ENCODE measurements at regions not wholly inside any gene's neighbourhood (a gene's known extent, or its start where the extent isn't known, plus 50 kb on each side); places are given as distances from the start of the nearest gene placed in this dataset.

GRCh38 chr1:5001466-5001865, 347.1 kb downstream of the AJAP1 start:
- DNase-seq (ENCODE audit: low read depth in 2 of 2), result no peak
- no peaks in the 10 kb centered on the region for H3K9me3 ChIP-seq (ENCODE audit: control insufficient read depth, insufficient read depth, low read depth, low read length)
- no peaks in the 10 kb centered on the region for H3K4me1 ChIP-seq (ENCODE audit: control insufficient read depth, extremely low read depth, insufficient read depth, low read length)
- H2AFZ ChIP-seq (ENCODE audit: low read length), result no peak overlapping the region
- H3K4me3 ChIP-seq (replicated peaks in 1 of 4; ENCODE audit: control extremely low read depth in 1 of 4, insufficient read depth in 1 of 4, low read depth in 3 of 4, low read length in 4 of 4), result no peak overlapping the region
- no peak overlapping the region for H3K27ac ChIP-seq (ENCODE audit: insufficient read depth, low read length)
- H3K36me3 ChIP-seq (ENCODE audit: control insufficient read depth, insufficient read depth, low read length), result no peaks in the 10 kb centered on the region
- no peaks in the 10 kb centered on the region for H3K79me2 ChIP-seq (ENCODE audit: control insufficient read depth, insufficient read depth, low read length)
- no peaks in the 10 kb centered on the region for H4K20me1 ChIP-seq (ENCODE audit: control insufficient read depth, extremely low read depth, insufficient read depth, low read length)
- no peak overlapping the region for H3K9ac ChIP-seq (ENCODE audit: insufficient read depth, low read length)
- TF ChIP-seq CTCF (conservative IDR thresholded peaks at IDR 0.05 in 1 of 2, IDR thresholded peaks at IDR 0.05 in 1 of 2; ENCODE audit: low read depth in 1 of 2, low read length in 2 of 2), result no peak
- no peak for TF ChIP-seq EZH2 (IDR thresholded peaks at IDR 0.05; ENCODE audit: low read length, missing control alignments)
- no peak overlapping the region for H3K4me2 ChIP-seq (ENCODE audit: extremely low read depth, insufficient read depth, low read length)
- no peaks in the 10 kb centered on the region for H3K27me3 ChIP-seq (ENCODE audit: control insufficient read depth, insufficient read depth, low read length)

- Histone ChIP-seq H3K4me2 (ENCODE audit: extremely low read depth, insufficient read depth, low read length) (no peak overlapping the region), H3K27ac (ENCODE audit: insufficient read depth, low read length) (no peak overlapping the region), H4K20me1 (ENCODE audit: control insufficient read depth, extremely low read depth, insufficient read depth, low read length) (no peaks in the 10 kb centered on the region), H3K4me3 (replicated peaks in 1 of 4; ENCODE audit: control extremely low read depth in 1 of 4, insufficient read depth in 1 of 4, low read depth in 3 of 4, low read length in 4 of 4) (no peak overlapping the region), H3K36me3 (ENCODE audit: control insufficient read depth, insufficient read depth, low read length) (no peaks in the 10 kb centered on the region), H2AFZ (ENCODE audit: low read length) (no peak overlapping the region), H3K79me2 (ENCODE audit: control insufficient read depth, insufficient read depth, low read length) (no peaks in the 10 kb centered on the region), H3K27me3 (ENCODE audit: control insufficient read depth, insufficient read depth, low read length) (no peaks in the 10 kb centered on the region), H3K4me1 (ENCODE audit: control insufficient read depth, extremely low read depth, insufficient read depth, low read length) (no peaks in the 10 kb centered on the region), H3K9ac (ENCODE audit: insufficient read depth, low read length) (no peak overlapping the region), H3K9me3 (ENCODE audit: control insufficient read depth, insufficient read depth, low read depth, low read length) (no peaks in the 10 kb centered on the region)
- TF ChIP-seq CTCF (conservative IDR thresholded peaks at IDR 0.05 in 1 of 2, IDR thresholded peaks at IDR 0.05 in 1 of 2; ENCODE audit: low read depth in 1 of 2, low read length in 2 of 2) (no peak), EZH2 (IDR thresholded peaks at IDR 0.05; ENCODE audit: low read length, missing control alignments) (no peak)
- no peak for DNase-seq (ENCODE audit: low read depth in 2 of 2)
Measured at GRCh38 chr1:4986306-4986705, 331.9 kb downstream of the AJAP1 start.

- H3K27me3 ChIP-seq (ENCODE audit: control insufficient read depth, insufficient read depth, low read length), result no peaks in the 10 kb centered on the region
- no peaks in the 10 kb centered on the region for H3K36me3 ChIP-seq (ENCODE audit: control insufficient read depth, insufficient read depth, low read length)
- H3K4me3 ChIP-seq (replicated peaks in 1 of 4; ENCODE audit: control extremely low read depth in 1 of 4, insufficient read depth in 1 of 4, low read depth in 3 of 4, low read length in 4 of 4), result no peak overlapping the region
- no peak overlapping the region for H3K9ac ChIP-seq (ENCODE audit: insufficient read depth, low read length)
- DNase-seq (ENCODE audit: low read depth in 2 of 2), result no peak
- no peaks in the 10 kb centered on the region for H4K20me1 ChIP-seq (ENCODE audit: control insufficient read depth, extremely low read depth, insufficient read depth, low read length)
- TF ChIP-seq EZH2 (IDR thresholded peaks at IDR 0.05; ENCODE audit: low read length, missing control alignments) (no peak), CTCF (conservative IDR thresholded peaks at IDR 0.05 in 1 of 2, IDR thresholded peaks at IDR 0.05 in 1 of 2; ENCODE audit: low read depth in 1 of 2, low read length in 2 of 2) (no peak)
- H3K27ac ChIP-seq (ENCODE audit: insufficient read depth, low read length), result no peak overlapping the region
- H3K79me2 ChIP-seq (ENCODE audit: control insufficient read depth, insufficient read depth, low read length), result no peaks in the 10 kb centered on the region
- no peaks in the 10 kb centered on the region for H3K4me1 ChIP-seq (ENCODE audit: control insufficient read depth, extremely low read depth, insufficient read depth, low read length)
- H3K9me3 ChIP-seq (ENCODE audit: control insufficient read depth, insufficient read depth, low read depth, low read length), result no peaks in the 10 kb centered on the region
- no peak overlapping the region for H2AFZ ChIP-seq (ENCODE audit: low read length)
- no peak overlapping the region for H3K4me2 ChIP-seq (ENCODE audit: extremely low read depth, insufficient read depth, low read length)
Measured at GRCh38 chr1:4984841-4985240, 330.4 kb downstream of the AJAP1 start.

Data from fibroblast of lung (primary cell).